NCI-H774 (cell line): ENCODE measurements at regions not wholly inside any gene's neighbourhood (a gene's known extent, or its start where the extent isn't known, plus 50 kb on each side); places are given as distances from the start of the nearest gene placed in this dataset.
"Not testable (repeated sequence)": the region's sequence is repeated elsewhere in the genome, so short reads cannot be mapped to it uniquely, and the experiment has no call there.

ENCODE experiments used
- DNase-seq: peaks from one replicate; lab custom pipeline; 2025; lab: John Stamatoyannopoulos, UW

GRCh38 chr17:45646288-45646988 lies 137.7 kb upstream of the CRHR1 start:
- DNase-seq = no peak

- no peak for DNase-seq
Measured at GRCh38 chr17:45648642-45649041, 135.5 kb upstream of the CRHR1 start.

- no peak for DNase-seq
Measured at GRCh38 chr17:45649796-45650195, 134.3 kb upstream of the CRHR1 start.

GRCh38 chr17:45650561-45650960 lies 133.6 kb upstream of the CRHR1 start:
- no peak for DNase-seq

GRCh38 chr17:45651145-45651709 lies 132.9 kb upstream of the CRHR1 start:
- DNase-seq = no peak

GRCh38 chr17:45653616-45654015 lies 130.5 kb upstream of the CRHR1 start:
- no peak for DNase-seq

GRCh38 chr17:45656527-45657181 lies 127.5 kb upstream of the CRHR1 start:
- no peak for DNase-seq

- DNase-seq = no peak
Measured at GRCh38 chr17:45660474-45660873, 123.6 kb upstream of the CRHR1 start.

GRCh38 chr17:45662432-45662831 lies 121.7 kb upstream of the CRHR1 start:
- no peak for DNase-seq

GRCh38 chr17:45663772-45664171 lies 120.3 kb upstream of the CRHR1 start:
- DNase-seq = no peak

GRCh38 chr17:45664921-45665320 lies 119.2 kb upstream of the CRHR1 start:
- no peak for DNase-seq

GRCh38 chr17:45666046-45666600 lies 118.0 kb upstream of the CRHR1 start:
- DNase-seq = no peak

GRCh38 chr17:45666641-45667040 lies 117.5 kb upstream of the CRHR1 start:
- DNase-seq = no peak

GRCh38 chr17:45667591-45668171 lies 116.4 kb upstream of the CRHR1 start:
- no peak for DNase-seq

GRCh38 chr17:45668316-45668715 lies 115.8 kb upstream of the CRHR1 start:
- no peak for DNase-seq

GRCh38 chr17:45672301-45672700 lies 111.8 kb upstream of the CRHR1 start:
- peak; percentile 88 for DNase-seq

GRCh38 chr17:45672792-45673191 lies 111.3 kb upstream of the CRHR1 start:
- no peak for DNase-seq

- not testable (repeated sequence) for DNase-seq
Measured at GRCh38 chr17:45673759-45674158, 110.4 kb upstream of the CRHR1 start.

- no peak for DNase-seq
Measured at GRCh38 chr17:45675012-45675411, 109.1 kb upstream of the CRHR1 start.

- DNase-seq = no peak
Measured at GRCh38 chr17:45675892-45676291, 108.2 kb upstream of the CRHR1 start.

- no peak for DNase-seq
Measured at GRCh38 chr17:45676695-45677094, 107.4 kb upstream of the CRHR1 start.

- no peak for DNase-seq
Measured at GRCh38 chr17:45677770-45678169, 106.3 kb upstream of the CRHR1 start.

- no peak for DNase-seq
Measured at GRCh38 chr17:45679426-45679825, 104.7 kb upstream of the CRHR1 start.
